OCI-LY3 (cell line): ENCODE measurements at regions not wholly inside any gene's neighbourhood (a gene's known extent, or its start where the extent isn't known, plus 50 kb on each side); places are given as distances from the start of the nearest gene placed in this dataset.

ENCODE experiments used
- H2AFZ ChIP-seq: fragments of 200-600, 300-600 bp; shearing (Covaris generic); 2 replicates; pipeline ENCODE4 v1.6.0; 2014; ENCODE audit warnings: antibody characterized with exemption, low read depth, low read length
- H3K27ac ChIP-seq: fragments of 200-600, 300-600 bp; sonication (generic); 2 replicates; pipeline ENCODE4 v1.5.1; 2014; ENCODE audit warnings: mild to moderate bottlenecking, low read length, moderate library complexity, mixed read lengths
- H3K27me3 ChIP-seq: fragments of 200-600, 300-600 bp; sonication (generic); 2 replicates; pipeline ENCODE4 v1.6.1; 2014; ENCODE audit warnings: low read depth, low read length, mixed read lengths
- H3K36me3 ChIP-seq: fragments of 200-600, 300-600 bp; sonication (generic); replicated peaks from 2 replicates; pipeline ENCODE3; 2014; ENCODE audit warnings: low read depth, low read length, mixed read lengths
- H3K4me1 ChIP-seq: fragments of 300-600, 200-600 bp; sonication (generic); 2 replicates; pipeline ENCODE4 v1.6.1; 2014; ENCODE audit warnings: low read length, mixed read lengths
- H3K4me2 ChIP-seq: fragments of 200-600, 300-600 bp; sonication (generic); 2 replicates; pipeline ENCODE4 v1.6.1; 2014; ENCODE audit warnings: low read length, mixed read lengths
- H3K4me3 ChIP-seq: fragments of 300-600, 200-600 bp; sonication (generic); 2 replicates; pipeline ENCODE4 v1.5.1; 2014; ENCODE audit warnings: antibody characterized with exemption, mild to moderate bottlenecking, low read length, moderate library complexity
- H3K79me2 ChIP-seq: fragments of 300-600, 200-600 bp; shearing (Covaris generic); 2 replicates; pipeline ENCODE4 v1.6.1; 2014; ENCODE audit warnings: mild to moderate bottlenecking, low read length, mixed read lengths
- H3K9ac ChIP-seq: fragments of 300-600, 200-600 bp; shearing (Covaris generic); 2 replicates; pipeline ENCODE4 v1.6.0; 2014; ENCODE audit warnings: mild to moderate bottlenecking, low read length, moderate library complexity
- H3K9me3 ChIP-seq: fragments of 200-600, 300-600 bp; shearing (Covaris generic); 2 replicates; pipeline ENCODE4 v1.6.1; 2014; ENCODE audit warnings: low read length, mixed read lengths; ENCODE audit not compliant: insufficient read depth
- H4K20me1 ChIP-seq: fragments of 200-600, 300-600 bp; sonication (generic); 2 replicates; pipeline ENCODE4 v1.6.1; 2016; ENCODE audit warnings: low read length, mixed read lengths; ENCODE audit not compliant: insufficient read depth
- CTCF ChIP-seq: fragments of 200-600, 300-600 bp; sonication (generic); IDR thresholded peaks from 2 replicates; pipeline ENCODE4 v1.5.1; 2014; ENCODE audit warnings: antibody characterized with exemption, low read length, low read depth
- EZH2phosphoT487 ChIP-seq: fragments of 200-600 bp; shearing (Covaris generic); IDR thresholded peaks from 2 replicates; pipeline ENCODE4 v1.6.1; 2018; ENCODE audit warnings: antibody characterized with exemption, mixed run types, low read depth

GRCh38 chr15:31160297-31160696 is 58.8 kb upstream of the TRPM1 start:
- TF ChIP-seq EZH2phosphoT487: no peak
- TF ChIP-seq CTCF: no peak
- Histone ChIP-seq H3K36me3 (no peaks in the 10 kb centered on the region), H3K27me3 (0 out of 2 replicates have a peak, but pooled peaks cover 4% of the 10 kb centered on the region), H3K79me2 (no peaks in the 10 kb centered on the region), H3K4me3 (no peak overlapping the region), H3K9ac (no peak overlapping the region), H2AFZ (no peak overlapping the region), H4K20me1 (no peaks in the 10 kb centered on the region), H3K4me1 (no peaks in the 10 kb centered on the region), H3K9me3 (no peaks in the 10 kb centered on the region), H3K27ac (no peak overlapping the region), H3K4me2 (no peak overlapping the region)

- H3K4me2 ChIP-seq: no peak overlapping the region
- 0 out of 2 replicates have a peak, but pooled peaks cover 4% of the 10 kb centered on the region for H3K27me3 ChIP-seq
- H3K9me3 ChIP-seq: no peaks in the 10 kb centered on the region
- H3K4me3 ChIP-seq: no peak overlapping the region
- H4K20me1 ChIP-seq: no peaks in the 10 kb centered on the region
- H2AFZ ChIP-seq: no peak overlapping the region
- no peak overlapping the region for H3K9ac ChIP-seq
- no peaks in the 10 kb centered on the region for H3K4me1 ChIP-seq
- no peaks in the 10 kb centered on the region for H3K79me2 ChIP-seq
- H3K36me3 ChIP-seq: no peaks in the 10 kb centered on the region
- H3K27ac ChIP-seq: no peak overlapping the region
- TF ChIP-seq CTCF (no peak), EZH2phosphoT487 (no peak)
Observed at GRCh38 chr15:31160740-31161495, 59.4 kb upstream of the TRPM1 start.

DNA sequence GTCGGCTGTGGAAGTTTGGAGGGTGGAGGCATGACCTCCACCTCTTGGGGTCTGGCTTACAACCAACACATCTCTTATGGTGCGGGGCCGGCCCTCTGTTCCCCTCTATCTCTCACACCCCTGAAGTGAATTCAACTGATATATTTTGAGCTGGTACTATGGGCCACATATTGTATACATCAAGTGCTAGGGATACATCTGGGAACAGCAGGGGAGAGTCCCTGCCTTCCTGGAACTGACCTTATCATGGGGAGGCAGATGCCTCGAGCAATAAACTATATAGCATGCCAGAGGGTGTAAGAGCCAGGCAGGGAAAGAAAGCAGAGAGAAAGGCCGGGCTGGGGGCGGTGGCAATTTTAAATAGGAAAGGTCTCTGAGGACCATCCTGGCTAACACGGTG is 60.4 kb upstream of the TRPM1 start:
- TF ChIP-seq CTCF: no peak
- Histone ChIP-seq H3K79me2 (no peaks in the 10 kb centered on the region), H3K9ac (no peak overlapping the region), H3K27ac (no peak overlapping the region), H3K4me2 (no peak overlapping the region), H3K4me1 (no peaks in the 10 kb centered on the region), H3K9me3 (no peaks in the 10 kb centered on the region), H4K20me1 (no peaks in the 10 kb centered on the region), H3K4me3 (no peak overlapping the region), H3K27me3 (0 out of 2 replicates have a peak, but pooled peaks cover 4% of the 10 kb centered on the region), H2AFZ (no peak overlapping the region), H3K36me3 (no peaks in the 10 kb centered on the region)

DNA sequence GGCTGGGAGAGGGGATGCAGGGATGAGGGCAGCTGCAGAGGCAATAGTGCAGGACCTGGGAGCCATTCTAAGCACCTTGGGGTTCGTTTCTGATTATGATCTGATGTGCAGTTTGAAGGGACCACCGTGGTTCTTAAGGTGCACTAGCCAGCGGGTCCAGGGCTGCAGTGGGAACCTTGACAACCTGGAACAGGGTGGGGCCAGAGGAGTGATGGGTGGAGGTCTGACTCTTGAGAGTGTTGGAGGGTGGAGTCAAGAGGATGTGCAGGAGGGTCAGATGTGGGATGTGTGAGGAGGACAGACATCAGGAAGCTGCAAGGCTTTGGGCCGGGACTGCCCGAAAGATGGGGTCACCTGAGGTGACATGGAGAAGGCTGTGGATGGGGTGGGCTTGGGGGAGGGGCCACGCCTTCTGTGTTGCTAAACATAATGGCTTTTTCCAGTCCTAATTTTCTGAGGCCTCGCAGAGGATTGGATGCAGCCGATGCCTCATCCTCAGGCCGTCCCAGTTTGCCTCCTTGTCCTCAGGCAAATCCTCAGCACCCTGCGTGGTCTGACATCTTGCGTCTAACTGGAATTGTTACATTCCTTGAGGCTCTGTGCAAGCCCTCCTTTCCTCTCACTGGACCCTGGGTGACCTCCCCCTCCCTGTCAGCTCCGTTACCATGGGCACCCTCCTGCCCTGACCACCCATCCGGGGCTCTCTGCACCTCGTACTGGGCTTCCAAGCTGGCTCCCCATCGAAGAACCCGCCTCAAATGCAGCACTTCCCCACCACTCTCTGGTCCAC is 61.4 kb upstream of the TRPM1 start:
- Histone ChIP-seq H3K9ac (no peak overlapping the region), H3K36me3 (no peaks in the 10 kb centered on the region), H3K4me1 (no peaks in the 10 kb centered on the region), H3K4me3 (no peak overlapping the region), H3K79me2 (no peaks in the 10 kb centered on the region), H3K27ac (no peak overlapping the region), H2AFZ (no peak overlapping the region), H3K9me3 (no peaks in the 10 kb centered on the region), H3K27me3 (0 out of 2 replicates have a peak, but pooled peaks cover 4% of the 10 kb centered on the region), H3K4me2 (no peak overlapping the region), H4K20me1 (no peaks in the 10 kb centered on the region)
- TF ChIP-seq CTCF: no peak
- TF ChIP-seq EZH2phosphoT487: no peak
